Erythroblast (primary cell): ENCODE measurements at regions not wholly inside any gene's neighbourhood (a gene's known extent, or its start where the extent isn't known, plus 50 kb on each side); places are given as distances from the start of the nearest gene placed in this dataset.

ENCODE experiments used
- DNase-seq, 2 experiments: peaks; one replicate each; lab custom pipeline; 2025; lab: John Stamatoyannopoulos, UW
- GATA1 ChIP-seq: IDR thresholded peaks from 2 replicates; pipeline ENCODE4 v1.6.1; 2011; ENCODE audit warnings: low read depth, mild to moderate bottlenecking, control low read depth, low read length, moderate library complexity
- POLR2A ChIP-seq: IDR thresholded peaks from 2 replicates; pipeline ENCODE4 v1.6.1; 2011; ENCODE audit warnings: mild to moderate bottlenecking, low read length

DNA sequence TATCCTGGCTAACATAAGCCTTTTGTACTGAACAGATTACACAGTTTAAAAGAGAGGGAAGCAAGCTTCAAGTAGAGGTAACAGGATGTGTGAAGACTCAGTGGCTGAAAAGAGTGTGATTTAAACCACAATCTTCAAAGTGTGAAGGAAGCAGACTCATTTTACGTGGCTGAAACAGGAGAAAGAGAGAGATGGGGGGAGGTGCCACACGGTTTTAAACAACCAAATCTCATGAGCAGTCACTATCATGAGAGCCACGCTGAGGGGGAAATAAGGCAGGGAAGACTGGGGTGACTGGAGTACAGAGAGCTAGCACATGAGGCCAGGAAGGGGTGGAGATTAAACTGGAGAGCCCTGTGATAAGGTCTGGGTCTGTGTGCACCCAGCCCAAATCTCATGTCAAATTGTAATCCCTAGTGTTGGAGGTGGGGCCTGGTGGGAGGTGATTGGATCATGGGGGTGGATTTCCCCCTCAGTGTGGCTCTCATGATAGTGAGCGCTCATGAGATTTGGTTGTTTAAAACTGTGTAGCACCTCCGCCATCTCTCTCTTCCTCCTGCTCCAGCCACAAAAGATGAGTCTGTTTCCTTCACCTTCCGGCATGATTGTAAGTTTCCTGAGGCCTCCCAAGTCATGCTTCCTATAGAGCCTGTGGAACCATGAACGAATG lies 318.6 kb upstream of the CD180 start:
- TF ChIP-seq GATA1 (no peak), POLR2A (no peak)
- DNase-seq: no peak

GRCh38 chr5:67512758-67513157 lies 316.2 kb upstream of the CD180 start:
- no peak for DNase-seq
- TF ChIP-seq POLR2A (no peak), GATA1 (no peak)

GRCh38 chr5:67511911-67512310 lies 315.3 kb upstream of the CD180 start:
- no peak for DNase-seq
- no peak for TF ChIP-seq GATA1
- TF ChIP-seq POLR2A: no peak

DNA sequence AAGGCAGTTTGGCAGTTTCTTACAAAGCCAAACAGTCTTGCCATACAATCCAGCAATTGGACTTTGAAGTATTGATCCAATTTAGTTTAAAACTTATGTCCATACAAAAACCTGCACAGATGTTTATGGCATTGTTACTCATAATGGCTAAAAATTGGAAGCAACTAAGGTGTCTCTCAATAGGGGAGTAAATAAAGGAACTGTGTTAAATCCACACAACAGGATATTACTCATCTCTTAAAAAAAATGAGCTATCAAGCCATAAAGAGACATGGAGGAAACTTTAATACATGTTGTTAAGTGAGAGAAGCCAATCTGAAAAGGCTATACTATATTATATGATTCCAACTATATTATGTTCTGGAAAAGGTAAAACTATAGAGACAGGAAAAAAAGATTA lies 313.6 kb upstream of the CD180 start:
- DNase-seq: no peak
- no peak for TF ChIP-seq POLR2A
- no peak for TF ChIP-seq GATA1

- TF ChIP-seq POLR2A (no peak), GATA1 (no peak)
- no peak for DNase-seq
Observed at GRCh38 chr5:67509402-67510186, 313.0 kb upstream of the CD180 start.

DNA sequence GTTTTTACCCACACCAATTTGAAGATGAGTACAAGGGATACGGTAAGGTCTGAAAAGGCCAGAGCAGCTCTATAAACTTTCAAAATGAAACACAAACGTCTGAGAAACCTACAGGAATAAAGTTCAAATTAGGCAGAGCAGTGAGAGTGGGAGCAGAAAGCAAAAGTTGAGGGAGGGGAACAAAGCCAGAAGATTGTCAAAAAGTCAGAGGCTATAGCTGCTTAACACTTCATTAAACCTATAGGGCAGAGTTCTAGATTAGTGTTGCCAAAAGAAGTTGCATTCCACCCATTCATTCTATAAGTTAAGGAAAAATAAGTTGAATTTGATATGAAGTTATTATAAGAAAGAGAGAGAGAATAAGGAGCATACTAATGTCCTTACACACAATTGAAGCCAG lies 309.6 kb upstream of the CD180 start:
- TF ChIP-seq POLR2A (no peak), GATA1 (no peak)
- DNase-seq: no peak

- TF ChIP-seq GATA1: no peak
- TF ChIP-seq POLR2A: no peak
Observed at GRCh38 chr5:67502951-67503350, 306.4 kb upstream of the CD180 start.

GRCh38 chr5:67496051-67496450 lies 299.5 kb upstream of the CD180 start:
- TF ChIP-seq GATA1: no peak
- TF ChIP-seq POLR2A: no peak
- no peak for DNase-seq

More at GRCh38 chr5:67502951-67503350, 306.4 kb upstream of the CD180 start:
- DNase-seq: no peak

DNA sequence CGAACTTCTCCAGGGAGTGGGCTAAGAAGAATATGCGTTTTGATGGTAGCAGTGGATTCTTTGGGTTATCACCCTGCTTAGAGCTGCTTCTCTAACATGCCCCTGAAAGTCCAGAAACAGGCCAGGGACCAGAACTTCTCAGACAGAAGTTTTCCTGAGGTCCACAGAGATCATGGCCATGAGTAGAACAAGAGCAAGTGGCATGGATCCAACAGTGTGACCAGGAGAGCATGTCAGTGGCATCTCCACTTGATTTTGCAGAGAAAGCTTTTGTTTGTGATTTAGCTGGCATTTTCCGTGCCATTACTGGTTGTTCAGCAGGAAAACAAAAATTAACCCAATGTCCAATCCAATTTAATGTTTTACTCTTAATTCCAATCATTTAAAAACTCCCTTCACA lies 298.5 kb upstream of the CD180 start:
- no peak for TF ChIP-seq GATA1

GRCh38 chr5:67494186-67494855 lies 297.7 kb upstream of the CD180 start:
- DNase-seq: no peak
- TF ChIP-seq POLR2A (no peak), GATA1 (no peak)

More for the DNA sequence above, 298.5 kb upstream of the CD180 start:
- no peak for DNase-seq

DNA sequence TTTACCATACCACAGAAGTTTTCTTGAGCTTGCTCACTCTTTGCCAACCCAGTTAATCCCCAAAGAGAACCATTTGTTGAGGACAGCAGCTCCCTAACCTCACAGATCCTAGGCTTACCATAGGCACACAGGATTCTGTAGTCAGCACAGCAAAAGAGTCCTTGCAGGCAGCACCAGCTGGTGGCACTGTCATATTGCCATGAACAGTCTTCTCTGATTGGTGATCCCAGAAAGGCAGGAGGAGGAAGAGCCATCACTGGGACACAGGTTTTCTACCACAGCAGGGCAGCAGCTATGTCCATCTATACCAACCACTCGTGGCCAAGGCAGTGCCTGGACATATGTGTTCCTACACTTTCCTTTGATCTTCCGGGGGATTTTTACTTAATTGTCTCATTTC lies 297.1 kb upstream of the CD180 start:
- no peak for TF ChIP-seq POLR2A
- peak; percentile 1 to 16 for DNase-seq

GRCh38 chr5:67490543-67491321 lies 294.1 kb upstream of the CD180 start:
- no peak for TF ChIP-seq GATA1
- TF ChIP-seq POLR2A: no peak
- DNase-seq: no peak

DNA sequence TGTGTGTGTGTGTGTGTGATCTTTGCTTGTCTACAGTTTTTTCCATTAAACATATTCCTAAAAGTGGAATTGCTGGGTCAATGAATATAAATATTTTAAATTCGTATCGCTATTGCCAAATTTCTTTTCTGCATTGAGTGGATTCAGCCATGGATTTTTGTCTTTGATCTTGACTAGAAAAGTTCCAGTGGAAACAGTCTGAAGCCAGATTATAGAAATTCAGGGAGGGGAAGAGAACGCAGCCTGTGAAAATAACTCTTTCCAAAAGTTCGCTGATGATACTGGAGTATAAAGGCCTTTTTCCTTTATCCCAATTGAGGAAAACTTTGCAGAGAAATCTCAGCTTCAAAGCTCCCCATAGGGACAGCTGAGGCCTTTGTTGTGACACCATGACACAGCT lies 292.3 kb upstream of the CD180 start:
- no peak for TF ChIP-seq GATA1
- no peak for TF ChIP-seq POLR2A

DNA sequence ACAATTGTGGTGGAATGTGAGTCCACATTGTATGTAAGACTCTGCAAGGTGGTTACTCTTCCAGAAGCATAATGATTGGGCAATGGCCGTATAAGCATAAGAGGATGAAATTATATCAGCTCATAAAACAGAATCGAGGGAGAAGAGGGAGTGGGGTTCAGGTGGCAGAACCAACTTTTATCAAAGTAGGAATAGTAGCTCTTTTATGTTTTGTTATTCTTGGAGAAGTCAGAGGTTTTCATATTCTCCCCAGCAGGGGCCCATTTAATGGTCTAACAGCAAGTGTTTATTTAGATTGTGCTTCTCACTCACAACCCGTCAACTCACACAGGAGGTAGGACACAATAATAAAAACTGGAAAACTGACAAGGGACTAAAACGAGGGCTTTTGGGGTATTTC lies 291.3 kb upstream of the CD180 start:
- TF ChIP-seq GATA1 (no peak), POLR2A (no peak)
- DNase-seq: no peak

More for the DNA sequence above, 292.3 kb upstream of the CD180 start:
- DNase-seq: no peak
